ENCODE measurements at regions not wholly inside any gene's neighbourhood (a gene's known extent, or its start where the extent isn't known, plus 50 kb on each side); places are given as distances from the start of the nearest gene placed in this dataset.

GRCh38 chr3:24591191-24591590 is 96.5 kb upstream of the THRB start:
- no peak for DNase-seq (ENCODE audit: insufficient read length, low spot score, missing footprints)
- Histone ChIP-seq H3K27me3 (ENCODE audit: insufficient read depth, low read length) (no peaks in the 10 kb centered on the region), H3K9me3 (ENCODE audit: low read depth, low read length) (no peaks in the 10 kb centered on the region), H3K4me3 (ENCODE audit: insufficient read depth, low read length) (no peak overlapping the region), H2AFZ (ENCODE audit: low read length) (no peak overlapping the region), H3K4me1 (ENCODE audit: insufficient read depth, low read length) (no peaks in the 10 kb centered on the region), H3K79me2 (ENCODE audit: insufficient read depth, low read length) (no peaks in the 10 kb centered on the region), H3K36me3 (ENCODE audit: insufficient read depth, low read length) (no peaks in the 10 kb centered on the region), H4K20me1 (ENCODE audit: insufficient read depth, low read length) (no peaks in the 10 kb centered on the region), H3K27ac (ENCODE audit: low read depth, low read length) (no peak overlapping the region), H3K4me2 (ENCODE audit: insufficient read depth, low read length) (no peak overlapping the region)
- TF ChIP-seq CTCF (IDR thresholded peaks at IDR 0.05; ENCODE audit: extremely low read depth, low read depth, low read length), result no peak

DNA sequence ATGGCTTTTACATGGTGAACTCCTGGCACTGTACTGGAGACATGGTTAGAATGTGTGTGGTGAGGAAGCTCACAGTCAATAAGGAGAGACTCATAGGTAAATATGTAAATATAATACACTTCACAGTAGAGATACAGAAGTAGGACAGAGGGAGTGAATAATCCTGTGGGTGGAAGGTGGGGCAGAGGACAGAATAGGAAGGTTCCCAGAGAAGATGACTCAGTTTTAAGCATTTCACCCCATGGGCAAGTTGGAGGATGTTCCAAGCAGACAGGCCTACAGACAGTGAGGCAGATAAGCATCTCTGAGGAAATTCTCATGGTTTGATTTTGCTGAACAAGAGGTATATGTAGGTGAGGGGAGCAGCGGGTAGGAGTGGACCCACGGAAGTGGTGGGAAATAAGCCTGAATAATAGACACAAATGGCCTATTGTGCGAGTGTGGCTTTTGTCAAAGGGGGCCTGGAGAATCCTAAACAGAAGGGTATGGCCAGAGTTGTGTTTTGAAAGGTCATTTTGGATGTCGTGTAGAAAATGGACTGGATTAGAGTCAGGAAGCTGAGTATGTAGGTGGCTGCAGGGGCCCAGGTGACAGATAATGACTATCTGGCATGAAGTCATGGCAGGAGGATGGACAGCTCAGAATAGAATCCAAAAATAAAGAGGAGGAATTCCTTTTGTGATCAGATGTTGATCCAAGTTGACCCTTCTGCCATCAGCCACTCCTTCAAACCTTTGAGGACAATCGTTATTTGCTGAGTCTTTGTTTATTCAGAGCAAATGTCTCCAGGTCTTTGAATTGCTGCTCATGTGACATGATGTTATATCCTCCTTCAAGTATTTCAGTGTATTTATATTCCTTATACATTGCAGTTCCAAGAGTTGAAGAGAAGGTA is 97.3 kb upstream of the THRB start:
- H3K79me2 ChIP-seq (ENCODE audit: insufficient read depth, low read length), result no peaks in the 10 kb centered on the region
- H3K4me3 ChIP-seq (ENCODE audit: insufficient read depth, low read length), result no peak overlapping the region
- no peaks in the 10 kb centered on the region for H3K9me3 ChIP-seq (ENCODE audit: low read depth, low read length)
- H3K4me2 ChIP-seq (ENCODE audit: insufficient read depth, low read length), result no peak overlapping the region
- no peaks in the 10 kb centered on the region for H3K4me1 ChIP-seq (ENCODE audit: insufficient read depth, low read length)
- H3K27ac ChIP-seq (ENCODE audit: low read depth, low read length), result no peak overlapping the region
- no peaks in the 10 kb centered on the region for H3K27me3 ChIP-seq (ENCODE audit: insufficient read depth, low read length)
- no peaks in the 10 kb centered on the region for H4K20me1 ChIP-seq (ENCODE audit: insufficient read depth, low read length)
- TF ChIP-seq CTCF (IDR thresholded peaks at IDR 0.05; ENCODE audit: extremely low read depth, low read depth, low read length), result no peak
- H3K36me3 ChIP-seq (ENCODE audit: insufficient read depth, low read length), result no peaks in the 10 kb centered on the region
- no peak for DNase-seq (ENCODE audit: insufficient read length, low spot score, missing footprints)
- H2AFZ ChIP-seq (ENCODE audit: low read length), result no peak overlapping the region

DNA sequence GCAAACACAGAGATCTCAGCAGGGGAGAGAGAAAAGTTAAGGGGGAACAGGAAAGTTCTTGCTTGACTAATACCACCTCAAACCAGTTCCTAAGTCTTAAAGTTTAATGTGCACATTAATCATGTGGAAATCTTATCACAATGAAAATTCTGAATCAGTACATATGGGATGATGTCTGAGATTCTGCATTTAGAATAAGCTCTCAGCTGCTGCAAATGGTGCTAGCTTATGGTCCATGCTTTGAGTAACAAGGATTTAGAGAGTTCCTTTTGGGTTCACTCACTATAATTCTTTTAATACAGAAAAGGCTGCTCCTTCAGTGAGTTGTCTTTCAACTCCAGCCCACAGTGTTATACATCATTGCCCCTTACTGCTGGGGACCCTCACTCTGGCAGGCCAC is 99.5 kb upstream of the THRB start:
- peaks cover 6% of the 10 kb centered on the region for H3K4me1 ChIP-seq (ENCODE audit: insufficient read depth, low read length)

More for the DNA sequence above, 99.5 kb upstream of the THRB start:
- DNase-seq (ENCODE audit: insufficient read length, low spot score, missing footprints), result no peak
- H3K4me2 ChIP-seq (ENCODE audit: insufficient read depth, low read length), result no peak overlapping the region
- TF ChIP-seq CTCF (IDR thresholded peaks at IDR 0.05; ENCODE audit: extremely low read depth, low read depth, low read length), result no peak
- H2AFZ ChIP-seq (ENCODE audit: low read length), result no peak overlapping the region
- no peaks in the 10 kb centered on the region for H4K20me1 ChIP-seq (ENCODE audit: insufficient read depth, low read length)
- no peaks in the 10 kb centered on the region for H3K27me3 ChIP-seq (ENCODE audit: insufficient read depth, low read length)
- H3K79me2 ChIP-seq (ENCODE audit: insufficient read depth, low read length), result no peaks in the 10 kb centered on the region
- no peak overlapping the region for H3K27ac ChIP-seq (ENCODE audit: low read depth, low read length)
- H3K36me3 ChIP-seq (ENCODE audit: insufficient read depth, low read length), result no peaks in the 10 kb centered on the region
- H3K9me3 ChIP-seq (ENCODE audit: low read depth, low read length), result no peaks in the 10 kb centered on the region
- H3K4me3 ChIP-seq (ENCODE audit: insufficient read depth, low read length), result no peak overlapping the region
